Activated B cell treated with CpG ODN at 0.5 μM for 24 hours (primary cell): ENCODE measurements at regions not wholly inside any gene's neighbourhood (a gene's known extent, or its start where the extent isn't known, plus 50 kb on each side); places are given as distances from the start of the nearest gene placed in this dataset.

Experiments
- ATAC-seq: fragments of 200-7000 bp; cut with Tn5 transposase; one replicate; pipeline ENCODE4 v1.10.0; 2021; ENCODE audit warnings: low read depth, mild to moderate bottlenecking, moderate library complexity
- CTCF ChIA-PET: fragments of 350-600 bp; sonication (Branson Sonifier 250); formaldehyde crosslinking; loops from one replicate; lab custom pipeline; 2021; ENCODE audit warnings: antibody characterized with exemption; lab: Charles Lee
- POLR2A ChIA-PET: fragments of 350-600 bp; sonication (Branson Sonifier 250); formaldehyde crosslinking; loops from one replicate; lab custom pipeline; 2021; ENCODE audit warnings: antibody characterized with exemption; lab: Charles Lee
- DNase-seq: peaks from one replicate; pipeline ENCODE4 v3.0.0; 2022
- H3K27ac Mint-ChIP-seq: one replicate; pipeline ENCODE4 v1.8.0; 2020; ENCODE audit warnings: mixed read lengths
- H3K27me3 Mint-ChIP-seq: one replicate; pipeline ENCODE4 v1.8.0; 2021; ENCODE audit warnings: mixed read lengths
- H3K36me3 Mint-ChIP-seq: one replicate; pipeline ENCODE4 v1.8.0; 2021; ENCODE audit warnings: low read depth, mixed read lengths
- H3K4me1 Mint-ChIP-seq: one replicate; pipeline ENCODE4 v1.8.0; 2021; ENCODE audit warnings: mixed read lengths
- H3K4me3 Mint-ChIP-seq: one replicate; pipeline ENCODE4 v1.8.0; 2020; ENCODE audit warnings: mild to moderate bottlenecking, mixed read lengths
- H3K9me3 Mint-ChIP-seq: one replicate; pipeline ENCODE4 v1.8.0; 2020; ENCODE audit warnings: mixed read lengths
- intact Hi-C: fragments of 100-400 bp; cut with micrococcal nuclease; formaldehyde crosslinking; loops from one replicate; pipeline ENCODE4 v1.15.1; 2024
- TF ChIP-seq, protein P1 (sequence below): fragments of 200-600 bp; IDR thresholded peaks from one replicate; pipeline ENCODE4 v1.8.0; 2022; ENCODE audit warnings: antibody characterized with exemption, mild to moderate bottlenecking

DNA sequence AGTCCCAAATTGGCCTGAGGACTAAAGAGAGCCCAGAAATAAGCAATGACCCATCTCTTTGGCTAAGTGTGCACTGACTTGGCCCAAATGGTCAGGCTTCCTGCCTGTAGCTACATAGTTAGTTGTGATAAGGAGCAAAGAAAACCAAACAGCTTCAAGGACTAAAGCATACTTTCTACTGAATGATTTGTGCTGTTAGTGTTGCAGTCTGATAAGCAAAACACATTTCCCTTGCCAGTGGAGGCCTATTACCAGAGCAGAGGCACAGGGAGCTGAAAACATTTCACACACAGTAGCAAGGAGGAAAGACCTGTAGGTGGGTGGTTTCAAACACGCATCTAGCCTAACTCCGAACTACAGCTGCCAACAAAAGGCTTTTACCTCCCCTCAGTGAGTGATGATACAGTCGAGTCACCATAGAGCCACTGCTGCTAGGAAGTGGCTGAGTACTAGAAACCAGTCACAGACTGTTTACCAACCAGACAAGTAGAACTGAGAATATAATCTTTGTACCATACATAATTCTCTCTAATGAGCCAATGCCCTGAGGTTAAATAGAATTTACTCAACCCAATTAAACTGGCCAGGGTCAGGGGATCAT lies 222.3 kb upstream of the THBS1 start:
- ATAC-seq (no peak), DNase-seq (no peak)
- no peak overlapping the region for H3K4me3 Mint-ChIP-seq
- POLR2A ChIA-PET = no interaction called here
- no peaks in the 10 kb centered on the region for H3K9me3 Mint-ChIP-seq
- intact Hi-C loops = no loop called here
- H3K27me3 Mint-ChIP-seq = no peaks in the 10 kb centered on the region
- no peaks in the 10 kb centered on the region for H3K4me1 Mint-ChIP-seq
- TF ChIP-seq, protein P1, sequence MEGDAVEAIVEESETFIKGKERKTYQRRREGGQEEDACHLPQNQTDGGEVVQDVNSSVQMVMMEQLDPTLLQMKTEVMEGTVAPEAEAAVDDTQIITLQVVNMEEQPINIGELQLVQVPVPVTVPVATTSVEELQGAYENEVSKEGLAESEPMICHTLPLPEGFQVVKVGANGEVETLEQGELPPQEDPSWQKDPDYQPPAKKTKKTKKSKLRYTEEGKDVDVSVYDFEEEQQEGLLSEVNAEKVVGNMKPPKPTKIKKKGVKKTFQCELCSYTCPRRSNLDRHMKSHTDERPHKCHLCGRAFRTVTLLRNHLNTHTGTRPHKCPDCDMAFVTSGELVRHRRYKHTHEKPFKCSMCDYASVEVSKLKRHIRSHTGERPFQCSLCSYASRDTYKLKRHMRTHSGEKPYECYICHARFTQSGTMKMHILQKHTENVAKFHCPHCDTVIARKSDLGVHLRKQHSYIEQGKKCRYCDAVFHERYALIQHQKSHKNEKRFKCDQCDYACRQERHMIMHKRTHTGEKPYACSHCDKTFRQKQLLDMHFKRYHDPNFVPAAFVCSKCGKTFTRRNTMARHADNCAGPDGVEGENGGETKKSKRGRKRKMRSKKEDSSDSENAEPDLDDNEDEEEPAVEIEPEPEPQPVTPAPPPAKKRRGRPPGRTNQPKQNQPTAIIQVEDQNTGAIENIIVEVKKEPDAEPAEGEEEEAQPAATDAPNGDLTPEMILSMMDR = no peak
- no peak overlapping the region for H3K27ac Mint-ChIP-seq
- CTCF ChIA-PET = no interaction called here
- no peaks in the 10 kb centered on the region for H3K36me3 Mint-ChIP-seq

DNA sequence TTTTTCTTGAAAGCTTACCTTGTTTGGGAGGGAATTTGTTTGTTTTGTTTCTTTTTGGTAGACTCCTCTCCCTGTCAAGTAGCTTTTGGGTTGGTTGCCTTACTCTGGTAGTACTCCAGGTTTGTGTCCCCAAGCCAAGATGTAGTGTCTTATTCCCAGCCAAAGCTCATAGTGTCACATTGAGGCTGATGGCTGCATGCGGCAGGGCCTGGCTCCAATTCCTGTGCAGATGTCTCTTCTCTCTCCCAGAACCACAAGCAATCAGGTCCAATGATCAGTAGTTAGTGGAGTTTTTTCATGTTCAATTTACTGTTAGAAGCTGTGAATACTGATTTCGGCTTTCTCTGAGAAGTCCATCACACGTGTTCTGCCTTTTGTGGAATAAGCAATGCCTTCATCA lies 221.1 kb upstream of the THBS1 start:
- ATAC-seq = no peak
- Mint-ChIP-seq H3K27ac (no peak overlapping the region), H3K9me3 (no peaks in the 10 kb centered on the region), H3K4me3 (no peak overlapping the region), H3K4me1 (no peaks in the 10 kb centered on the region), H3K36me3 (no peaks in the 10 kb centered on the region), H3K27me3 (no peaks in the 10 kb centered on the region)
- TF ChIP-seq, protein P1 = no peak
- intact Hi-C loops = no loop called here
- CTCF ChIA-PET = no interaction called here
- DNase-seq = no peak
- POLR2A ChIA-PET = no interaction called here

DNA sequence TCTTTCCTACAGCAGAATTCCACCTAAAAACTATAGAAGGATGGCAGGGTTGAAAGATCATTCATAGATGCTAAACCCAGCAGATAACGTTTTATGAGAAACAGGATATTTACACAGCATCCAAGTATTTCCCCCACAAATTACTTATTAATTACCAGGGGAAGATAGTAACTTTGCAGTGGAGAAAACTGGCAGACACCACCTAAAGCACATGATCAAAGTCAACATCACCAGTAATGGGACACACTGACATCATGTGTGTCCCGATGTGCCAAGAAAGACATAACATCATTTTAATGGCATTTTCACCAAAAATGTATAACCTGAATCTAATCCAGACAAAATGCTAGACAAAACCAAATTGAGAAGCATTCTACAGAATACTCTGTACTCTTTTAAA lies 220.4 kb upstream of the THBS1 start:
- H3K27me3 Mint-ChIP-seq = no peaks in the 10 kb centered on the region
- TF ChIP-seq, protein P1 = no peak
- no peak overlapping the region for H3K4me3 Mint-ChIP-seq
- intact Hi-C loops = no loop called here
- DNase-seq (no peak), ATAC-seq (no peak)
- no peaks in the 10 kb centered on the region for H3K36me3 Mint-ChIP-seq
- H3K4me1 Mint-ChIP-seq = no peaks in the 10 kb centered on the region
- H3K9me3 Mint-ChIP-seq = no peaks in the 10 kb centered on the region
- ChIA-PET CTCF (no interaction called here), POLR2A (no interaction called here)
- H3K27ac Mint-ChIP-seq = no peak overlapping the region

DNA sequence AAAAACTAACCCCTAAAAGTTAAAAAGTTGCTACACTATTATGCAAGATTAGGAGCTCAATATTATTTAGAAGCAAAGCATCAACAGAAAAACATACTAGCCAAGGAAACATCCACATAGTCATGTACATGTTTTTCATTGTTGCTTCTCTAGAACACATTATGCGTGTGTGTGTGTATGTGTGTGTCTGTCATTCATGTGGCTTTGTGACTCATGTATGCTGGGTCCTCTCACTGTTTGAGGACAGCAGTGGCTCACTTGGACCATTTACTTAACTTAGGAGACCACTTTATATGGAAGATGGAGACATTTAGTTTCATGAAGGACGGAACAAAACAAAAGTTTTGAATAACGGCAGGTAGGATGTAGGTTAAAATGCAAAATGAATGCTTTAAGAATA lies 219.4 kb upstream of the THBS1 start:
- intact Hi-C loops = no loop called here
- Mint-ChIP-seq H3K4me1 (no peaks in the 10 kb centered on the region), H3K27me3 (no peaks in the 10 kb centered on the region), H3K4me3 (no peak overlapping the region), H3K27ac (no peak overlapping the region), H3K36me3 (no peaks in the 10 kb centered on the region), H3K9me3 (no peaks in the 10 kb centered on the region)
- ChIA-PET POLR2A (no interaction called here), CTCF (no interaction called here)
- DNase-seq = no peak
- TF ChIP-seq, protein P1 = no peak
- no peak for ATAC-seq

DNA sequence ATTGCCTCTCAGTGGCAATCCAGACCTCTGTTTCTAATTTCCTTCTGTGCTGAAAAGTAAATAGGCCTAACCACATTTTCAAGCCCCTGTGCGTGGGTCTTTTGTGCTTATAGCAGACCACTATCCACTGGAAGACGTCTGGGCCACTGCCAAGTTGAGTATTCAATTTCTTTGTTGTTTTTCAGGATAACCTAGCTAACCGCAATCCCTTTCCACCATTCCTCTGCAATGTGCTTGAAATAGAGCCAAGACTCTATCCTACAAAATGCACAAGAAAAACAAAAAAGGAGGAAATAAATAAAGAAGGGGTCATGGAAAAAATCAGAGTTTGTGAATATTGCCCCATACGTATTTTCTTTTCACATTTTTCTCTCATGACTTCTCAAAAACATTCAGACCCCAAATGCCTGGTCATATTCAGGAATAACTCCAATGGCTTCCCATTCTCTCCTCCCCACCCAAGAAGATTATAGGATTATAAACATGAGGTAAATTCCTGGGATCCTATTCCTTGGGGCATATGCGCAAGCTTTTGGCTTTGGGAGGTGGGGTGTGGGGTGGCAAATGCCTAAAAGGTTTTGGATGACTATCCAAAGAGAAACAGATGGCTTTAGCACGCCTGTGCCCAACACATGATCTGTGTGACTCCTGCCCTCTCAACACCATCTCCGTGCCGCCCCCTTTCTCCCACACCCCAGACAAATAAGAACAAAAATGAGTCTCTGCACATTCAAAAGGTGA lies 217.9 kb upstream of the THBS1 start:
- Mint-ChIP-seq H3K9me3 (no peaks in the 10 kb centered on the region), H3K27ac (no peak overlapping the region), H3K27me3 (no peaks in the 10 kb centered on the region), H3K36me3 (no peaks in the 10 kb centered on the region), H3K4me3 (no peak overlapping the region), H3K4me1 (no peaks in the 10 kb centered on the region)
- ATAC-seq (no peak), DNase-seq (no peak)
- ChIA-PET CTCF (no interaction called here), POLR2A (no interaction called here)
- intact Hi-C loops = no loop called here
- TF ChIP-seq, protein P1 = no peak
